Activated naive CD4-positive, alpha-beta T cell treated with anti-CD3 and anti-CD28 coated beads for 36 hours (primary cell): ENCODE measurements at regions not wholly inside any gene's neighbourhood (a gene's known extent, or its start where the extent isn't known, plus 50 kb on each side); places are given as distances from the start of the nearest gene placed in this dataset.

ENCODE experiments used
- CTCF ChIA-PET: fragments of 350-600 bp; sonication (Branson Sonifier 250); formaldehyde crosslinking; loops from one replicate; lab custom pipeline; 2021; ENCODE audit warnings: antibody characterized with exemption; lab: Charles Lee
- DNase-seq: peaks from one replicate; pipeline ENCODE4 v3.0.0-alpha.2; 2020
- H3K27ac Mint-ChIP-seq: one replicate; pipeline ENCODE4 v1.8.0; 2021; ENCODE audit warnings: mild to moderate bottlenecking, mixed read lengths
- H3K27me3 Mint-ChIP-seq: one replicate; pipeline ENCODE4 v1.8.0; 2021; ENCODE audit warnings: low read depth, mixed read lengths
- H3K36me3 Mint-ChIP-seq: one replicate; pipeline ENCODE4 v1.8.0; 2021; ENCODE audit warnings: low read depth, mixed read lengths
- H3K4me1 Mint-ChIP-seq: one replicate; pipeline ENCODE4 v1.8.0; 2021; ENCODE audit warnings: low read depth, mixed read lengths
- H3K4me3 Mint-ChIP-seq: one replicate; pipeline ENCODE4 v1.8.0; 2021; ENCODE audit warnings: mild to moderate bottlenecking, moderate library complexity, mixed read lengths
- H3K9me3 Mint-ChIP-seq: one replicate; pipeline ENCODE4 v1.8.0; 2021; ENCODE audit warnings: mixed read lengths
- intact Hi-C: fragments of 100-400 bp; cut with micrococcal nuclease; formaldehyde crosslinking; loops from one replicate; pipeline ENCODE4 v1.15.1; 2023

DNA sequence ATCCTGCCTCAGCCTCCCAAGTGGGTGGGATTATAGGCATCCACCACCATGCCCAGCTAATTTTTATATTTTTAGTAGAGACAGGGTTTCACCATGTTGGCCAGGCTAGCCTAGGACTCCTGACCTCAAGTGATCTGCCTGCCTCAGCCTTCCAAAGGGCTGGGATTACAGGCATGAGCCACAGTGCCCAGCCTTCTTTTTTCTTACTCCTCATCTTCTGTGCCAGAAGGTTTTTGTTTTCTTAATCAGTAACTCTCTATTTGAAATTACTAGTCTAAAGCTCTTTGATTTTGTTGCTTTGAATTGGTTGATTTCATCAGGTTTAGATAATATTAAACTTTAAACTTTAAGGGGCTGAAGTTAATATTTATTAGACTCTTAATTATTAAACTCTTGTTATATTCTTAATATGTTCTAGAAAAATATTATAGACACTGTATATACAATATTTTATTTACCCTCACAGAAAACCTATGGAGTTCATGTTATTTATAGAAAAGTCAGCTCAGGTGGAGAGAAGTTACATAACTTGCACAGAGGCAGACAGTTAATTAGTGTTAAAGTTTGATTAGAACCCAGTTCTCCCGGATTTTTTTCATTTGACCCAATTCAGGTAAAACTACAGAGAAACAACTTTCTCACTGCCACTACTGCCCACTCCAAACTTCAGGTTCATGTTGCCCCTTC is 177.4 kb upstream of the SGK1 start:
- Mint-ChIP-seq H3K36me3 (no peaks in the 10 kb centered on the region), H3K27ac (no peak overlapping the region), H3K27me3 (no peaks in the 10 kb centered on the region), H3K4me1 (no peaks in the 10 kb centered on the region), H3K4me3 (no peak overlapping the region), H3K9me3 (no peaks in the 10 kb centered on the region)
- no peak for DNase-seq
- CTCF ChIA-PET: no interaction called here
- intact Hi-C loops: no loop called here

DNA sequence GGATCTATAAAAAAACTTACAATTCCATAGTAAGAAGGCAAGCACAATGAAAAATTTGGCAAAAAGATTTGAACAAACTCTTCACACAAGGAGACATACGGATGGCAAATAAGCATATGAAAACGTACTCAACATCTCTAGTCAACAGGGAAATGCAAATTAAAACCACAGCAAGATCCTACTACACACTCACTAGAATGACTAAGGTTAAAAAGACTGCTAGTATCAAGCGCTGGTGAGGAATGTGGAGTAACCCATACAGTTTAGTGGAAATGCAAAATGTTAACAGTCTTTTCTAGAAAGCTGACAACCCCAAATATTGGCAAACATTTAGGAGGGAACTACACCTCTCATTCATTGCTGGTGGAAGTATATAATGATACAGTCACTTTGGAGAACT is 175.9 kb upstream of the SGK1 start:
- no peaks in the 10 kb centered on the region for H3K36me3 Mint-ChIP-seq
- H3K4me3 Mint-ChIP-seq: no peak overlapping the region
- no peak overlapping the region for H3K27ac Mint-ChIP-seq
- CTCF ChIA-PET: interaction anchor here (0.6 kb wide), 1 partner anchor 287 kb away, joined by 3 read pairs; no protein-coding TSS in a partner anchor
- no peak for DNase-seq
- H3K27me3 Mint-ChIP-seq: no peaks in the 10 kb centered on the region
- no peaks in the 10 kb centered on the region for H3K9me3 Mint-ChIP-seq
- H3K4me1 Mint-ChIP-seq: no peaks in the 10 kb centered on the region
- intact Hi-C loops: no loop called here

- CTCF ChIA-PET: no interaction called here
- Mint-ChIP-seq H3K27ac (no peak overlapping the region), H3K9me3 (no peaks in the 10 kb centered on the region)
These were observed 173.6 kb upstream of the SGK1 start for GRCh38 chr6:134491477-134491876.

GRCh38 chr6:134482593-134483270 is 164.8 kb upstream of the SGK1 start:
- no peaks in the 10 kb centered on the region for H3K27me3 Mint-ChIP-seq

More at GRCh38 chr6:134491477-134491876, 173.6 kb upstream of the SGK1 start:
- no peak for DNase-seq
- Mint-ChIP-seq H3K4me3 (no peak overlapping the region), H3K27me3 (no peaks in the 10 kb centered on the region), H3K4me1 (no peaks in the 10 kb centered on the region), H3K36me3 (no peaks in the 10 kb centered on the region)
- intact Hi-C loops: no loop called here

DNA sequence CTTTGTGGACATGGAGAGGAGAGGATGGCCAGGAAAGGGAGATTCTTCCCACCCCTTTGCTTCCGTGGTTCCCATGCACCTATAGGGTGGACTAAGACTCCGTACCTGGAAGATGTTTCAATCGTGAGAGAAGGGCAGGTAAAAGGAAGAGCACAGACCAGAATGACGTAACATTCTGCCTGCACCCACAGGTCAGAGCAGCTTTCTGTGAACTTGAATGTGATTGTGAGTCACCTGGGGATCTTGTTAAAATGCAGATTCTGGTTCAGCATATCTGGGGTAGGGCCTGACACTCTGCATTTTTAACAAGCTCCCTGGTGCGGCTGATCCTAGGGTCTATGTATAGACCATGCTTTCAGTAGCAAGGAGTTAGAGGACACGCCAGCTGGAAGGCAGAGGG is 164.1 kb upstream of the SGK1 start:
- H3K9me3 Mint-ChIP-seq: no peaks in the 10 kb centered on the region
- H3K36me3 Mint-ChIP-seq: no peaks in the 10 kb centered on the region
- DNase-seq: no peak
- H3K4me1 Mint-ChIP-seq: peaks cover 7% of the 10 kb centered on the region
- H3K27me3 Mint-ChIP-seq: no peaks in the 10 kb centered on the region
- no peak overlapping the region for H3K27ac Mint-ChIP-seq
- no peak overlapping the region for H3K4me3 Mint-ChIP-seq
- CTCF ChIA-PET: interaction anchor here (0.7 to 1.5 kb wide), 2 partner anchors 55 to 159 kb away, joined by 4 read pairs; no protein-coding TSS in a partner anchor
- intact Hi-C loops: no loop called here

More at GRCh38 chr6:134482593-134483270, 164.8 kb upstream of the SGK1 start:
- H3K36me3 Mint-ChIP-seq: no peaks in the 10 kb centered on the region
- H3K9me3 Mint-ChIP-seq: no peaks in the 10 kb centered on the region
- H3K4me1 Mint-ChIP-seq: peaks cover 7% of the 10 kb centered on the region
- H3K4me3 Mint-ChIP-seq: no peak overlapping the region
- intact Hi-C loops: no loop called here
- H3K27ac Mint-ChIP-seq: no peak overlapping the region
- no peak for DNase-seq
- CTCF ChIA-PET: interaction anchor here (0.7 to 1.5 kb wide), 2 partner anchors 55 to 158 kb away, joined by 4 read pairs; no protein-coding TSS in a partner anchor

- Mint-ChIP-seq H3K4me3 (no peak overlapping the region), H3K27ac (no peak overlapping the region), H3K9me3 (no peaks in the 10 kb centered on the region), H3K27me3 (no peaks in the 10 kb centered on the region), H3K36me3 (no peaks in the 10 kb centered on the region), H3K4me1 (peaks cover 7% of the 10 kb centered on the region)
- intact Hi-C loops: no loop called here
- CTCF ChIA-PET: no interaction called here
- DNase-seq: no peak
These were observed 162.7 kb upstream of the SGK1 start for GRCh38 chr6:134480593-134480992.

GRCh38 chr6:134478764-134479399 is 161.0 kb upstream of the SGK1 start:
- intact Hi-C loops: no loop called here
- H3K36me3 Mint-ChIP-seq: no peaks in the 10 kb centered on the region
- no peaks in the 10 kb centered on the region for H3K9me3 Mint-ChIP-seq
- no peaks in the 10 kb centered on the region for H3K27me3 Mint-ChIP-seq
- no peak overlapping the region for H3K27ac Mint-ChIP-seq
- H3K4me1 Mint-ChIP-seq: peaks cover 7% of the 10 kb centered on the region
- CTCF ChIA-PET: no interaction called here
- no peak overlapping the region for H3K4me3 Mint-ChIP-seq
- DNase-seq: no peak

- Mint-ChIP-seq H3K9me3 (no peaks in the 10 kb centered on the region), H3K27me3 (no peaks in the 10 kb centered on the region), H3K4me1 (peaks cover 7% of the 10 kb centered on the region), H3K27ac (no peak overlapping the region), H3K36me3 (no peaks in the 10 kb centered on the region), H3K4me3 (no peak overlapping the region)
- intact Hi-C loops: no loop called here
- no peak for DNase-seq
- CTCF ChIA-PET: no interaction called here
These were observed 160.2 kb upstream of the SGK1 start for GRCh38 chr6:134477991-134478635.

GRCh38 chr6:134474955-134475354 is 157.0 kb upstream of the SGK1 start:
- no peak overlapping the region for H3K27ac Mint-ChIP-seq
- intact Hi-C loops: no loop called here
- CTCF ChIA-PET: interaction anchor here (0.6 to 1.1 kb wide), 2 partner anchors 27 to 301 kb away, joined by 3 read pairs; no protein-coding TSS in a partner anchor
- no peak for DNase-seq
- no peaks in the 10 kb centered on the region for H3K36me3 Mint-ChIP-seq
- H3K4me1 Mint-ChIP-seq: peaks cover 4% of the 10 kb centered on the region
- no peaks in the 10 kb centered on the region for H3K27me3 Mint-ChIP-seq
- no peaks in the 10 kb centered on the region for H3K9me3 Mint-ChIP-seq
- H3K4me3 Mint-ChIP-seq: no peak overlapping the region

DNA sequence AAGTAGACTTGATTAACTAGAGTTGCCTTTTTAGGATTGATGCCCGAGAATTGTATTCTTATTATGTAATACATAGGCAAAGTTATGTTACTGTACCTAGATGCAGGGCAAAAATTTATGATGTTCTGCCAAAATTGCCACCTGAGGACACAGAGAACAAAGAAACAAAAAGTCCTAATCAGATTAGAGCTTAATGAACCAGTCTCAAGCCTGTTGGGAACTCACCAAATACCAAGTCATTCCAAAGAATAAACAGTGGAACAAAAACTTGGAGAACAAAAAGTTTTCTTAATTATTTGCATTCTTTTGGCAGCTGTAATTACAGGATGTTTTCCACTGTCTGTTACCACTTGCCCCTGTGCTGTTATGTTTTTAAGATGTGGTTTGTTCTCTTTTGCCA is 154.7 kb upstream of the SGK1 start:
- intact Hi-C loops: no loop called here
- H3K36me3 Mint-ChIP-seq: no peaks in the 10 kb centered on the region
- H3K9me3 Mint-ChIP-seq: no peaks in the 10 kb centered on the region
- no peak overlapping the region for H3K4me3 Mint-ChIP-seq
- no peak for DNase-seq
- no peak overlapping the region for H3K27ac Mint-ChIP-seq
- no peaks in the 10 kb centered on the region for H3K4me1 Mint-ChIP-seq
- CTCF ChIA-PET: no interaction called here
- no peaks in the 10 kb centered on the region for H3K27me3 Mint-ChIP-seq

- no peaks in the 10 kb centered on the region for H3K27me3 Mint-ChIP-seq
- no peaks in the 10 kb centered on the region for H3K9me3 Mint-ChIP-seq
- CTCF ChIA-PET: no interaction called here
- DNase-seq: no peak
- H3K4me1 Mint-ChIP-seq: no peaks in the 10 kb centered on the region
- H3K4me3 Mint-ChIP-seq: no peak overlapping the region
- H3K27ac Mint-ChIP-seq: no peak overlapping the region
- intact Hi-C loops: no loop called here
- H3K36me3 Mint-ChIP-seq: no peaks in the 10 kb centered on the region
These were observed 154.1 kb upstream of the SGK1 start for GRCh38 chr6:134472046-134472445.

- DNase-seq: no peak
- H3K9me3 Mint-ChIP-seq: no peaks in the 10 kb centered on the region
- H3K27ac Mint-ChIP-seq: no peak overlapping the region
- H3K4me1 Mint-ChIP-seq: no peaks in the 10 kb centered on the region
- intact Hi-C loops: no loop called here
- H3K4me3 Mint-ChIP-seq: no peak overlapping the region
- H3K27me3 Mint-ChIP-seq: no peaks in the 10 kb centered on the region
- CTCF ChIA-PET: no interaction called here
- no peaks in the 10 kb centered on the region for H3K36me3 Mint-ChIP-seq
These were observed 152.6 kb upstream of the SGK1 start for GRCh38 chr6:134470457-134470975.
